OCI-LY3 (cell line): ENCODE measurements at regions not wholly inside any gene's neighbourhood (a gene's known extent, or its start where the extent isn't known, plus 50 kb on each side); places are given as distances from the start of the nearest gene placed in this dataset.

Experiments used
- EZH2phosphoT487 ChIP-seq: fragments of 200-600 bp; shearing (Covaris generic); IDR thresholded peaks from 2 replicates; pipeline ENCODE4 v1.6.1; 2018; ENCODE audit warnings: antibody characterized with exemption, mixed run types, low read depth
- TF ChIP-seq, protein P1 (sequence below): fragments of 200-600, 300-600 bp; sonication (generic); IDR thresholded peaks from 2 replicates; pipeline ENCODE4 v1.5.1; 2014; ENCODE audit warnings: antibody characterized with exemption, low read length, low read depth

DNA sequence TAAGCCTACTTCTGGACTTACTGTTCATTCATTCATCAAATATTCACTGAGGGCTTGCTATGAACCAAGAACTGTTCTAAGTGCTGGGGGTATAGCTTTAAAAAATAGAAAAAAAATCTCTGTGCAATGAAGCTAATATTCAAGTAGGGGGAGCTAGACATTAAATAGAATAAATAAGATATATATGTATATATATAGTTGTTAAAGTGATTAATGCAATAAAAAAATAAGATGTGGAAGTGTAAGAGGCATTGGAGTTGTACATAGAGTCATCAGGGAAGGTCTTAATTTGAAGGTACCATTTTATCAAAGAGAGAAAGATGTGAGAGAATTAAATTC, 181.2 kb upstream of the AGR3 start:
- TF ChIP-seq, protein P1, sequence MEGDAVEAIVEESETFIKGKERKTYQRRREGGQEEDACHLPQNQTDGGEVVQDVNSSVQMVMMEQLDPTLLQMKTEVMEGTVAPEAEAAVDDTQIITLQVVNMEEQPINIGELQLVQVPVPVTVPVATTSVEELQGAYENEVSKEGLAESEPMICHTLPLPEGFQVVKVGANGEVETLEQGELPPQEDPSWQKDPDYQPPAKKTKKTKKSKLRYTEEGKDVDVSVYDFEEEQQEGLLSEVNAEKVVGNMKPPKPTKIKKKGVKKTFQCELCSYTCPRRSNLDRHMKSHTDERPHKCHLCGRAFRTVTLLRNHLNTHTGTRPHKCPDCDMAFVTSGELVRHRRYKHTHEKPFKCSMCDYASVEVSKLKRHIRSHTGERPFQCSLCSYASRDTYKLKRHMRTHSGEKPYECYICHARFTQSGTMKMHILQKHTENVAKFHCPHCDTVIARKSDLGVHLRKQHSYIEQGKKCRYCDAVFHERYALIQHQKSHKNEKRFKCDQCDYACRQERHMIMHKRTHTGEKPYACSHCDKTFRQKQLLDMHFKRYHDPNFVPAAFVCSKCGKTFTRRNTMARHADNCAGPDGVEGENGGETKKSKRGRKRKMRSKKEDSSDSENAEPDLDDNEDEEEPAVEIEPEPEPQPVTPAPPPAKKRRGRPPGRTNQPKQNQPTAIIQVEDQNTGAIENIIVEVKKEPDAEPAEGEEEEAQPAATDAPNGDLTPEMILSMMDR = peak; percentile 9; the same call in 1 of the 2 replicates
- no peak for TF ChIP-seq EZH2phosphoT487
